NCI-H2081 treated with DMSO at 0.1 percent for 48 hours (cell line): ENCODE measurements at regions not wholly inside any gene's neighbourhood (a gene's known extent, or its start where the extent isn't known, plus 50 kb on each side); places are given as distances from the start of the nearest gene placed in this dataset.

Source experiments
- DNase-seq: peaks from one replicate; lab custom pipeline; 2025; lab: John Stamatoyannopoulos, UW

- no peak for DNase-seq
These were observed 351.0 kb downstream of the BCKDHB start for GRCh38 chr6:80457439-80457933.

GRCh38 chr6:80456724-80457438 lies 350.4 kb downstream of the BCKDHB start:
- no peak for DNase-seq

- no peak for DNase-seq
These were observed 348.3 kb downstream of the BCKDHB start for GRCh38 chr6:80454661-80455365.

GRCh38 chr6:80454197-80454596 lies 347.7 kb downstream of the BCKDHB start:
- DNase-seq = no peak

GRCh38 chr6:80449726-80450125 lies 343.3 kb downstream of the BCKDHB start:
- no peak for DNase-seq

GRCh38 chr6:80446454-80447045 lies 340.1 kb downstream of the BCKDHB start:
- DNase-seq = no peak

- DNase-seq = no peak
These were observed 339.3 kb downstream of the BCKDHB start for GRCh38 chr6:80445751-80446150.

- DNase-seq = no peak
These were observed 335.9 kb downstream of the BCKDHB start for GRCh38 chr6:80442366-80442765.

GRCh38 chr6:80441131-80441530 lies 334.7 kb downstream of the BCKDHB start:
- no peak for DNase-seq

- DNase-seq = no peak
These were observed 334.1 kb downstream of the BCKDHB start for GRCh38 chr6:80440496-80441115.

GRCh38 chr6:80439721-80440470 lies 333.4 kb downstream of the BCKDHB start:
- DNase-seq = no peak

GRCh38 chr6:80438772-80439171 lies 332.3 kb downstream of the BCKDHB start:
- DNase-seq = no peak

GRCh38 chr6:80437801-80438200 lies 331.3 kb downstream of the BCKDHB start:
- no peak for DNase-seq

GRCh38 chr6:80437221-80437620 lies 330.8 kb downstream of the BCKDHB start:
- DNase-seq = no peak

GRCh38 chr6:80436663-80437062 lies 330.2 kb downstream of the BCKDHB start:
- DNase-seq = no peak

GRCh38 chr6:80435457-80435856 lies 329.0 kb downstream of the BCKDHB start:
- DNase-seq = no peak

GRCh38 chr6:80434691-80435350 lies 328.4 kb downstream of the BCKDHB start:
- DNase-seq = no peak

- no peak for DNase-seq
These were observed 327.2 kb downstream of the BCKDHB start for GRCh38 chr6:80433673-80434025.

GRCh38 chr6:80433010-80433672 lies 326.7 kb downstream of the BCKDHB start:
- DNase-seq = no peak

- DNase-seq = no peak
These were observed 318.8 kb downstream of the BCKDHB start for GRCh38 chr6:80425089-80425823.
